Activated CD8-positive, alpha-beta memory T cell treated with anti-CD3 and anti-CD28 coated beads for 4 hours (primary cell): ENCODE measurements at regions not wholly inside any gene's neighbourhood (a gene's known extent, or its start where the extent isn't known, plus 50 kb on each side); places are given as distances from the start of the nearest gene placed in this dataset.

ENCODE experiments used
- DNase-seq, 2 donors: peaks; one replicate each; pipeline ENCODE4 v3.0.0-alpha.2; 2020; ENCODE audit warnings: low read depth in 2 of 2

- DNase-seq: no peak
Observed at GRCh38 chr7:155202106-155202871, 95.4 kb upstream of the INSIG1 start.

DNA sequence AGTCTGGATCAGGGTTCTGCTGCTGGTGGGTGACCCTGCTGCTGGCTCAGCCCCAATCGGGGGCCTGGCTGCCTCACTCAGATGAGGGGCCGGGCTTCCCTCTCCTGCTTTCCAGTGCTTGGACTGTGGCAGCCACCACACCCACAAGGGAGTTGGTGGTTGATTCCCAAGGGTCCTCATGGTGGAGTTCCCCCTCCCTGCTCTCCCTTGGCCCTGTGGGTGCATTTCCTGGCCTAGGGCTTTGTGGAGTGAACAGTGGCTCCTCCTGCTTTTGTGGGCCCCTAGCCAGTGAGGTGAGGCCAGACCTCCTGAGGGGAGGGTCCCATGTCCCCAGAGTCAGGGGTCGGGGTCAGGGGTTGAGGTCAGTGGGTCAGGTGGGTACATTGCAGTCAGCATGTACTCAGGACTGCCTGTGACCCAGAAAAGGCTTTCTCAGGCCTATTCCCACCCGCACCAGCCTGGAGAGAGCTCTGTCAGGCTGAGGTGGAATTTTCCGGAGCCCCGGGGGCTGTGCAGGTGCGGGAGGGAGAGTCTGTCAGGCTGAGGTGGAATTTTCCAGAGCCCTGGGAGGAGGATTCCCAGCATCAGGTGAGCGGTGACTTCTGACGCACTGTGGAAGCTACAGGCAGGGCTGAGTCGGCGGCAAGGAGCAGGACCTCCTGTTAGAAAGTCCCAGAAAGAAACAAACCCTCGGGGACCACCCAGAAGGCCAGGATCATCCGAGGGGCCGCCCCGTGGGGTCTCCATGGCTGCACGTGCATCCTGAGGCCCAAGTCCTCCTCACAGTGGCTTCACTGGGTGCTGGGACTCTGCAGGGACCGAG is 94.4 kb upstream of the INSIG1 start:
- no peak for DNase-seq

DNA sequence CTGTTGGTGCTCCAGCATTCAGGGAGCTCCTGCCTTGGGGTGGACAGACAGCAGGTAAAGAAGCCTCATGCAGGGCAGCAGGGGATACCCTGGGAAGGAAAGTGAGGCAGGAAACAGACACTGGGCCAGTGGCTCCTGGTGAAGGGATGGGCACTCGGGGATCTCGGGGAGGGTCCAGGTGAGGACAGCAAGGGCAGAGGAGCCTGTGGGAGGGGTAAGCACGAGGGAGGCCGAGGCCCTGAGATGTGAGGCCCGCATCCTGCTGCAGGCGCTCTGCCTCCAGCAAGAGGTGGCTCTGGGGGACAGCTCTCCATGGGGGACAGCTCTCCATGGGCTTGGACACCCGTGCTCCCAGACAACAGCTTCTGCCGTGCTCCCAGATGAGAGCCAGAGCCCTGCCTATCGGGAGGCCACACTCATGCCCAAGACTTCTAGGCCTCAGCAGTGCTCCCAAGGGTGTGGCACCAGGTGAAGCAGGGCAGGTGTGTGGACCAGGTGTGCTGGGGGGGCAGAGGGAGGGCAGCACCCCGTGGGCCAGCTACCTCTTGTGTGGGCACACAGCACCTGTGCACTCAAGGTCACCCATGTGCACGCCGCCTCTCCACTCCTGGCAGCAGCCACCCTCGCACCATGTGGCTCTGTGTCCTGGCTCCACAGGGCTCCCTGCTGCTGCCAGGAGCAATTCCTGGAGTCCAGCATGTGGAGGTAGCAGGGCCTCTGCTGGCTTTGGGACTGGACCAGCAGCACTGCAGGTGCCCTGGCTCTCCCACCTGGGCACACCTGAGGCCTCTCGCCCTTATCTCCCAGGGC is 93.6 kb upstream of the INSIG1 start:
- no peak for DNase-seq

DNA sequence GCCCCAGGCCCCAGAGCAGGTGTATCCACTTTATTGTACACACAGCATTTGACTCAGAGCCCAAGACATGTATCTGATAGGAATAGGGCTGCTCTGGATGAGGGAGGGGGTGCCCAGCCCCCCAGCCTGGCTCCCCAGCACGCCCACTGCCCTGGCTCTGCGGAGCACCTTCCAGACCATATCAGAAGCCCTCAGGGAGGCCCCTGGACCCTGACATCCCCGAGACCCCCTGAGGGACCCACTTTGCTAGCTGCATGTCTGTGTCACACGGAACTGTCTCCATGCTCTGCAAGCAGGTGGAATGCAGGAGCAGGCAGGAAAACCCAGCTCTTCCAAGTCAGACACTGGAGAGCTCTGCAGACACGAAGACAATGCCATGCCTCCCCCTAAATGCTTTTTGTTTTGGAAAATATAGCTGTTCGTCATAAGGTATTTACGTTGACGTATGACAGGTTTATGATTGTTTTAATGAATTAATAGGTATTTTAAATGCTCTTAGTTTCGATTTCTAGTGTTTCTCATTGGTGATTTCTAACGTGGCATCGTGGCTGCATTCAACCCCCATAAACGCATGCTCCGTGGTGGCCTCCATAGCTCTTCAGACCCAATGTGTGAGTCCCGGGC is 92.8 kb upstream of the INSIG1 start:
- no peak for DNase-seq

DNA sequence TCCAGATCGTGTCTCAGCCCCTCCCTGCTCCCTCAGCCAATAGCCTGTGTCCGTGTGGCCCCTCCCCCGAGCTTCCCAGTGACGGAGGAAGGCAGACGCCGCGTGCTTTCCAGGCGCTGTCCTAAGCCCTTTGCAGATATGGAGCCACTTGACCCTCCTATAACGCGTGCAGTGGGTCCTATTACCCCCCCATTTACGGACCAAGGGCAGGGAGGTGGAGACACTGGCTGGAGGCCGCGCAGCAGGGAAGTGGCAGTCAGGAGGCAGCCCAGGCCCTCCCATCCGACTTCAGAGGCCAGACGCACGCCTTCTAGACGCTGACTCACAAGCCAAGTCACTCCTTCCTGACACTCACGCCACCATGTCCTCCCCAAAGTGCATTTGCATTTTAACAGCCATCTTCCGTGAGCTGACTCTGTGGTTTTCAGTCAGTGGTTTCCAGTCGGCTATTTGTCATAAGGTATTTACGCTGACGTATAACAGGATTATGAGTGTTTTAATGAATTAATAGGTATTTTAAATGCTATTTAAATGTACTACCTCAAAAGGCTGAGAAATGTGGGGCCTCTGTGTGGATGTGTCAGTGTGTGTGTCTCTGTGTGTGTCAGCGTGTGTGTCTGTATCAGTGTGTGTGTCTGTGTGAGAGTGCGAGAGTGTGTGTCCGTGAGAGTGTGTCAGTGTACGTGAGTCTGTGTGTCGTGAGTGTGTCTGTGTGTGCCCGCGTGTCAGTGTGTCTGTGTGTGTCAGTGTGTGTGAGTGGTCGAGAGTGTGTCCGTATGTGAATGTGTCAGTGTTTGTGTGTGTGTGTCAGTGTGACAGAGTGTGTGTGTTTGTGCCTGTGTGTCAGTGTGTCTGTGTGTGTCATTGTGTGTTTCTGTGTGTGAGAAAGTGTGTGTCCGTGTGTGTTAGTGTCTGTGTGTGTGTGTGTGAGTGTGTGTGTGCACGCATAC is 92.0 kb upstream of the INSIG1 start:
- DNase-seq: peak; percentile 76 to 89

DNA sequence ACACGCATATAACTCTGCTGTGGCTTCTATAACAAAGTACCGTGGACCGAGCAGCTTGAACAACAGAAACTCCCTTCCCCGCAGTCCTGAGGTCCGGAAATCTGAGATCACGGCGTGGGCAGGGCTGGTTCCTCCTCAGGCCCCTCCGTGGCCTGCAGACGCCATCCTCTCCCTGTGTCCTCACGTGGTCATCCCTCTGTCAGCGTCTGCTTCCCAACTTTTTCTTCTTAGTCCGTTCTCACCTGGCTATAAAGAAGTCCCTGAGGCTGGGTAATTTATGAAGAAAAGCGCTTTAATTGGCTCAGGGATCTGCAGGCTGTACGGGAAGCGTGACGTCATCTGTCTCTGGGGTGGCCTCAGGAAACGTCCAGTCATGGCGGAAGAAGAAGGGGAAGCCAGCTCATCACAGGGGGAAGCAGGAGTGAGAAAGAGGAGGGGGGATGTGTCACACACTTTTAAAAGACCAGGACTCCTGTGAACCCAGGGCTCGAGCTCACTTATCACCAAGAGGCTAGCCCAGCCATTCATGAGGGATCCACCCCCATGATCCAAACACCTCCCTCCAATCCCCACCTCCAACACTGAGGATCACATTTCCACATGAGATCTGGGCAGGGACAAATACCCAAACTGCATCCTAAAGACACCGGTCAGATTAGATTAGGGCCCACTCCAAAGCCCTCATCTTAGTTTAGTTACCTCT is 91.2 kb upstream of the INSIG1 start:
- DNase-seq: peak; percentile 41 to 70

- no peak for DNase-seq
Observed at GRCh38 chr7:155207326-155208002, 90.2 kb upstream of the INSIG1 start.

DNA sequence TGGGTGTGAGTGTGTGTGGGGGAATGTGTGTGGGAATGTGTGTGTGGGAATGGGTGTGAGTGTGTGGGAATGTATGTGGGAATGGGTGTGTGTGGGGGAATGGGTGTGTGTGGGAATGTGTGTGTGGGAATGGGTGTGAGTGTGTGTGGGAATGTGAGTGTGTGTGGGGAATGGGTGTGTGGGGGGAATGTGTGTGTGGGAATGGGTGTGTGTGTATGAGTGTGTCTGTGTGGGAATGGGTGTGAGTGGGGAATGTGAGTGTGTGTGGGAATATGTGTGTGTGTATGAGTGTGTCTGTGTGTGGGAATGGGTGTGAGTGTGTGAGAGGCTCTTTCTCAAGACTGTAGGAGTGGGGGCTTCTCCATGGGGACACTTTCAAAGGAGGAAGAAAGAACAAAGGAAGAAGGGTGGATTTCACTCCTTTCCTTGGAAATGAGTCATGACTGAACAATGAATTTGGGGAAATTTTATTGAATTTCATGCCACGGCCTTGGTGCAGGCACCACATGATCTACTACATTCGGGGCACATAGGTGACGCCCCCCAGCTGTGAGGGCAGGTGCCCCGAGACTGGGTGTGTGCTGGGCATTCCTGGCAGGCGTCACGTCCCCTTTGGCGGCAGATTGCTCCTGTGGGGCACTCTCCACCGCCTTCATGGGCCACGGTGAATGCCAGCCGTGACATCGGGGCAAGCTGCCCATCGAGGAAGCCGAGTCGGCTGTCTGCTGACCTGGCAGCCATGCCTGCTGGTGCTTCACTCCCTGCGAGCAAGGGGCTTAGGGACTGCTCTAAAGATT is 88.8 kb upstream of the INSIG1 start:
- no peak for DNase-seq

DNA sequence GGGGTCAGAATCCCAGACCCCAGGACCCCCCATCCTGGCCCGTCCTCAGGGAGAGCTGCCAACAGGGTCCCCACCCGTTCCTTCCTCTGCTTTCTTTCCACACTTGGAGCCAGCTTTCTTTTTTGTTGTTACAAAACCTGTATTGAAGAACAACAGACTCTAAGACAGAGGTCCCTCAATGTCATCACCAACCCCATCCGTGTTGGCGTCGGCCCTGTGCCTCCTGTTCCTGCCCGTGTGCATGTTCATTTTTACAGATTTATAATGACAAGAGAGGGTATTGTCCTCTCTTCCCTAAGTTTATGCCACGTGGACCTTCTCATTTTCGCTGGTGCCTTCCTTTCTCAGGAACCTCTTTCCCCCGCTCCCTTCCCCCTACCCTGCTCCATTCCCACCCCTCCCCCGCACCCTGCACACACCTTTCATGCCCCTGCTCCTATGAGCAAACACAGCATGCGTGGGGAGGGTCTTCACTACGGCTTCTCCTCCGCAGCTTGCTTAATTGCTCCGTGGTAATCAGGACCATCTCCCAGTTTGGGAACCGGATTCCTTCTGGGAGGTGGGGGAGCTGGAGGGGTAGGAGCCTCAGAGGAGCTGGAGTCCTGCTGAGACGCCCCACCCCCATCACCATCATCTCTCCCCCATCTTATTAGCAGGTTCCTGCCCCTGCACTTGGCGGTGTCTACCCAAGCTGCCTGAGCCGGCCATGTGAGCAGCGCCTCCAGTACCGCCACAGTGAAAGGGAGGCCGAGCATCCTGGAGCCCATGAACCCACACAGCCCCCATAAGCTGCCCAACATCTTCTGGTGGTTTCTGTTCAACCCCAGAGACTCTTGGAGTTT is 88.0 kb upstream of the INSIG1 start:
- no peak for DNase-seq

GRCh38 chr7:155210356-155210755 is 87.3 kb upstream of the INSIG1 start:
- DNase-seq: no peak

GRCh38 chr7:155211173-155211572 is 86.5 kb upstream of the INSIG1 start:
- no peak for DNase-seq

- DNase-seq: no peak
Observed at GRCh38 chr7:155211761-155212160, 85.9 kb upstream of the INSIG1 start.

GRCh38 chr7:155212301-155213015 is 85.2 kb upstream of the INSIG1 start:
- DNase-seq: no peak

GRCh38 chr7:155213385-155213784 is 84.3 kb upstream of the INSIG1 start:
- no peak for DNase-seq

DNA sequence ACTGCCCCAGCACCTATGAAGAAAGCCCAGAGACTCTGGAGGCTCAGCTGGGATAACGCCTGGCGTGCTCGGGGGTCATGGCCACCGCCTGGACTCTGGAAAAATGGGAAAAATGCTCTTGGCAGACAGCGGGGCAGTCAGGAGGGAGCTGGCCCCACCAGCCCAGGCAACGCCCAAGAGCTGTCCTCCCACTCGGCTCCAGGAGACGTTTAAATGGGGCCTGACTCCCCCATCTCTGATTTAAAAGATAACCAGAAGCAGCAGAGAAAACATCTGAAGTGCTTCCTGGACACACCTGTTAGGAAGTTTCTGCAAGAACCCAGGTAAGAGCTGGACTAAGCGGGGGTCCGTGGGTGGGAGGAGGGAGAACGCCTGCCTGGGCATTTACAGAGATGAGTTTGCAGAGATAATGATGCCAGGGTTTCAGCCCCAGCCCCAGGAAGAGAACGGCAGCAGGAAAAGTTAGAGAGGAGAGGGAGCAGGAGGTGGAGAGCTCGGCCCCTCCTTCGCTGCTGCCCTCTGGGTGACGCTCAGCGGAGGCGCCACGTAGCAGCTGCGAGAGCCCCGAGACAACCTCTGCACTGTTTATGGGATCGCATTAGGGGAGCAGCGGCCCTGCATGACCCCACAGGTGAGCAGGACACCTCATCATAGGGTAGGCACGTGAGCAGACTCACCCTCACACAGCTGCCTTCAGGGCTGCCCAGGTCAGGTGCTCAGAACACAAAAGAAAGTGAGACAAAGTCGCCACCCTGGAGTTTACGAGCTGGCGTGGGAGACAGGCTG is 83.5 kb upstream of the INSIG1 start:
- no peak for DNase-seq
